ENCODE measurements at regions not wholly inside any gene's neighbourhood (a gene's known extent, or its start where the extent isn't known, plus 50 kb on each side); places are given as distances from the start of the nearest gene placed in this dataset.

DNA sequence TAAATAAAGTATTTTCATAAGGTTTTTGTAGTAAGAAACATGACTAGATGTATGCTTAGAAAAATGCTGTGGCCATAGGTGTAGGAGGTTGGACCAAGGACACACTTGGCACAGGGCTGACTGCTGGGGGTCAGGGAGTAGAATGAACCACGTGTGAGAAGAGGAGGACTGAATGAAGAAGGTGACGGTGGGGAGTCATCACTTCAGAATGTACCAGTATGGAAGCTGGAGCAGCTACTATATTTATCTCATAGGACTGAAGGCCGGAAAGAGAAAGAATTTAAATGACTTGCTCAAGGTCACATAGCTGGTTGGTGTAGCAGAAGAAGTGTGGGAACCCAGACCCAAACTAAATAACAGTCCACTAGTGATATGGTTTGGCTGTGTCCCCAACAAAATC is 79.8 kb upstream of the HAO2 start:
- Histone ChIP-seq H2BK5ac (ENCODE audit: low read depth, low read length, poor library complexity, severe bottlenecking) (no peak overlapping the region), H3K9me3 (ENCODE audit: control insufficient read depth, low read length) (no peaks in the 10 kb centered on the region), H3K36me3 (ENCODE audit: control insufficient read depth in 1 of 2, insufficient read depth in 2 of 2, low read depth in 1 of 2, low read length in 2 of 2) (no peaks in the 10 kb centered on the region), H3K27me3 (ENCODE audit: control insufficient read depth in 1 of 2, insufficient read depth in 1 of 2, low read length in 2 of 2) (no peaks in the 10 kb centered on the region), H2BK12ac (ENCODE audit: low read length in 2 of 2) (no peak overlapping the region), H2BK15ac (ENCODE audit: low read depth, poor library complexity, severe bottlenecking) (no peak overlapping the region), H3K4me3 (ENCODE audit: insufficient read depth in 1 of 2, low read depth in 1 of 2, low read length in 2 of 2) (no peak overlapping the region), H3K18ac (ENCODE audit: low read depth in 1 of 2, low read length in 2 of 2) (no peak overlapping the region), H3K4me1 (ENCODE audit: control insufficient read depth, insufficient read depth, low read depth, low read length) (no peaks in the 10 kb centered on the region), H3K4me2 (ENCODE audit: low read length, poor library complexity, severe bottlenecking) (no peak overlapping the region), H3K27ac (ENCODE audit: low read length, poor library complexity, severe bottlenecking) (no peak overlapping the region), H2AFZ (ENCODE audit: low read depth, low read length) (no peak overlapping the region), H4K91ac (ENCODE audit: low read length) (no peak overlapping the region), H2BK120ac (ENCODE audit: low read depth, low read length) (no peak overlapping the region), H3K23ac (ENCODE audit: low read length in 2 of 2) (no peak overlapping the region), H2AK5ac (ENCODE audit: low read length, severe bottlenecking) (no peak overlapping the region), H3K79me1 (replicated peaks; ENCODE audit: low read length, poor library complexity, severe bottlenecking) (no peaks in the 10 kb centered on the region), H3K14ac (ENCODE audit: low read length in 2 of 2) (no peak overlapping the region), H3K4ac (ENCODE audit: low read depth in 1 of 2, low read length in 2 of 2) (no peak overlapping the region), H3K9ac (ENCODE audit: low read length) (no peak overlapping the region), H4K8ac (ENCODE audit: low read length) (no peak overlapping the region)
- 76% methylated on average over 3 of the region's 3 CpGs for WGBS
- peak; percentile 8 for DNase-seq

DNA sequence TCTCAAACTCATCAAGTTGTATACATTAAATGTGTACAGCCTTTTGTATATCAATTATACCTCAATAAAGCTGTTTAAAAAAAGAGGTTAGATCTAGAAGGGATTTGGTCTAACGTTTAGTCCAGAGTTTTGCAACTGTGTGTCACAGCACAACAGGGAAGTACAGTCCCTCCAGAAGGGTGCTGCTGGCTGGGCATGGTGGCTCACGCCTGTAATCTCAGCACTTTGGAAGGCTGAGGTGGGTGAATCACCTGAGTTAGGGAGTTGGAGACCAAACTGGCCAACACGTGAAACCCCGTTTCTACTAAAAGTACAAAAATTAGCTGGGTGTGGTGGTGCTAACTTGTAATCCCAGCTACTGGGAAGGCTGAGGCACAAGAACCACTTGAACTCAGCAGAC is 78.3 kb upstream of the HAO2 start:
- H4K8ac ChIP-seq (ENCODE audit: low read length) = no peak overlapping the region
- H3K14ac ChIP-seq (ENCODE audit: low read length in 2 of 2) = no peak overlapping the region
- H2AFZ ChIP-seq (ENCODE audit: low read depth, low read length) = no peak overlapping the region
- no peak overlapping the region for H3K9ac ChIP-seq (ENCODE audit: low read length)
- no peaks in the 10 kb centered on the region for H3K9me3 ChIP-seq (ENCODE audit: control insufficient read depth, low read length)
- H3K4ac ChIP-seq (ENCODE audit: low read depth in 1 of 2, low read length in 2 of 2) = no peak overlapping the region
- H3K79me1 ChIP-seq (replicated peaks; ENCODE audit: low read length, poor library complexity, severe bottlenecking) = no peaks in the 10 kb centered on the region
- H3K23ac ChIP-seq (ENCODE audit: low read length in 2 of 2) = no peak overlapping the region
- no peak overlapping the region for H3K4me3 ChIP-seq (ENCODE audit: insufficient read depth in 1 of 2, low read depth in 1 of 2, low read length in 2 of 2)
- H3K36me3 ChIP-seq (ENCODE audit: control insufficient read depth in 1 of 2, insufficient read depth in 2 of 2, low read depth in 1 of 2, low read length in 2 of 2) = no peaks in the 10 kb centered on the region
- no peak overlapping the region for H4K91ac ChIP-seq (ENCODE audit: low read length)
- 83% methylated on average over 4 of the region's 4 CpGs for WGBS
- H3K27ac ChIP-seq (ENCODE audit: low read length, poor library complexity, severe bottlenecking) = no peak overlapping the region
- no peak overlapping the region for H2BK12ac ChIP-seq (ENCODE audit: low read length in 2 of 2)
- no peak overlapping the region for H2BK5ac ChIP-seq (ENCODE audit: low read depth, low read length, poor library complexity, severe bottlenecking)
- DNase-seq = no peak
- no peak overlapping the region for H2BK120ac ChIP-seq (ENCODE audit: low read depth, low read length)
- no peak overlapping the region for H2BK15ac ChIP-seq (ENCODE audit: low read depth, poor library complexity, severe bottlenecking)
- H2AK5ac ChIP-seq (ENCODE audit: low read length, severe bottlenecking) = no peak overlapping the region
- no peak overlapping the region for H3K18ac ChIP-seq (ENCODE audit: low read depth in 1 of 2, low read length in 2 of 2)
- no peaks in the 10 kb centered on the region for H3K27me3 ChIP-seq (ENCODE audit: control insufficient read depth in 1 of 2, insufficient read depth in 1 of 2, low read length in 2 of 2)
- no peak overlapping the region for H3K4me2 ChIP-seq (ENCODE audit: low read length, poor library complexity, severe bottlenecking)
- H3K4me1 ChIP-seq (ENCODE audit: control insufficient read depth, insufficient read depth, low read depth, low read length) = no peaks in the 10 kb centered on the region

DNA sequence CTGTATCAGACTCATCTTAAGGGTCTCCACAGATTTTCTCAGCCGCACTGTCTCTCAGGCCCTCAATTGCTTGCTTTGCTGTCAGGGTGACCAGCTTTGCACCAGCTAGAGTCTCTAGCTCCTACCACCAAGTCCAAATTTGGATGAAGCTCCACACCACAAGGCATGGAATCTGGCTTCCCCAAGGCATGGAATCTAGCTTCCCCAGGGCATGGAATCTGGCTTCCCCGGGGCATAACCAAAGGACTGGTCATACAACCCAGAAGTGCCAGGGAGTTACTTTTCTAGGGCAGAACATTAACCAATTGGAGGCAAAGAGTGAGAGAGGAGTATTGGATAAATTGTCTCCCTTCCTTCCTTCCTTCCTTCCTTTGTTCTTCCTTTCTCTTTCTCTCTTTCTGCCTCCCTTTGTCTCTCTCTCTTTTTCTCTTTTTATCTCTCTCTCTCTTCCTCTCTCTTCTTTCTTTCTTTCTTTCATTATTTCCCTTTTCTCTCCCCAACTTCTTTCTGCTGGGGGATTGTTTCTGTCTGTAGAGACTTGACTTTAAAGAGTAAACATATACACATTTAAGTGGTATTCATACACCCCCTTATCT is 76.9 kb upstream of the HAO2 start:
- H2AFZ ChIP-seq (ENCODE audit: low read depth, low read length) = no peak overlapping the region
- H3K4ac ChIP-seq (ENCODE audit: low read depth in 1 of 2, low read length in 2 of 2) = no peak overlapping the region
- no peak overlapping the region for H3K9ac ChIP-seq (ENCODE audit: low read length)
- H3K14ac ChIP-seq (ENCODE audit: low read length in 2 of 2) = no peak overlapping the region
- no peak overlapping the region for H3K27ac ChIP-seq (ENCODE audit: low read length, poor library complexity, severe bottlenecking)
- H2AK5ac ChIP-seq (ENCODE audit: low read length, severe bottlenecking) = no peak overlapping the region
- H3K79me1 ChIP-seq (replicated peaks; ENCODE audit: low read length, poor library complexity, severe bottlenecking) = no peaks in the 10 kb centered on the region
- peaks cover 0 to 7% of the 10 kb centered on the region in 2 experiments for H3K27me3 ChIP-seq (ENCODE audit: control insufficient read depth in 1 of 2, insufficient read depth in 1 of 2, low read length in 2 of 2)
- no peak overlapping the region for H4K8ac ChIP-seq (ENCODE audit: low read length)
- H3K9me3 ChIP-seq (ENCODE audit: control insufficient read depth, low read length) = no peaks in the 10 kb centered on the region
- H4K91ac ChIP-seq (ENCODE audit: low read length) = no peak overlapping the region
- H3K18ac ChIP-seq (ENCODE audit: low read depth in 1 of 2, low read length in 2 of 2) = no peak overlapping the region
- H3K4me2 ChIP-seq (ENCODE audit: low read length, poor library complexity, severe bottlenecking) = no peak overlapping the region
- no peak overlapping the region for H2BK12ac ChIP-seq (ENCODE audit: low read length in 2 of 2)
- H2BK15ac ChIP-seq (ENCODE audit: low read depth, poor library complexity, severe bottlenecking) = no peak overlapping the region
- H2BK120ac ChIP-seq (ENCODE audit: low read depth, low read length) = no peak overlapping the region
- no peak overlapping the region for H2BK5ac ChIP-seq (ENCODE audit: low read depth, low read length, poor library complexity, severe bottlenecking)
- no peaks in the 10 kb centered on the region for H3K4me1 ChIP-seq (ENCODE audit: control insufficient read depth, insufficient read depth, low read depth, low read length)
- no peak overlapping the region for H3K23ac ChIP-seq (ENCODE audit: low read length in 2 of 2)
- WGBS = 43% methylated on average over 2 of the region's 2 CpGs
- H3K36me3 ChIP-seq (ENCODE audit: control insufficient read depth in 1 of 2, insufficient read depth in 2 of 2, low read depth in 1 of 2, low read length in 2 of 2) = no peaks in the 10 kb centered on the region
- DNase-seq = no peak
- no peak overlapping the region for H3K4me3 ChIP-seq (ENCODE audit: insufficient read depth in 1 of 2, low read depth in 1 of 2, low read length in 2 of 2)

DNA sequence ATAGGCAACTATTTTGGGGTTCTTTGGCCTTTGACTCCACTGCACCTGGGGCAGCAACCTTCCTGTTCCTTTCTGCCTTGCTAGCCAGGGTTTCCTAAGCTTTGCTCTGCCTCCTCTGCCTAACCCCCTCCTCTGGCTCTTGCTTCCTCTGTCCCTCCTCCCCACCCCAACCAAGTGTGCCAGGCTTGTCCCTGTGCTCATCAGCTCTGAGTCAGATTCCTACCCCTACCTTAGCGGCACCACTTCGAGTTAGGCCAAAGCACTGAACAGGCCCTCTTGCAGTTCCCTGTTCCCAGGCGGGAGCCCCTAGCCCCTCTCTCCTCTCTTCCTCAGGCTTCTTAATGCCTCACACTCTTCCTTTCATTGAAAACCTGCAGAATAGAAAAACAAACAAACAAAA is 74.8 kb upstream of the HAO2 start:
- H2AFZ ChIP-seq (ENCODE audit: low read depth, low read length) = no peak overlapping the region
- no peak overlapping the region for H2BK12ac ChIP-seq (ENCODE audit: low read length in 2 of 2)
- 54% methylated on average over 3 of the region's 3 CpGs for WGBS
- peaks cover 4% of the 10 kb centered on the region for H3K4me1 ChIP-seq (ENCODE audit: control insufficient read depth, insufficient read depth, low read depth, low read length)
- peaks cover 0 to 7% of the 10 kb centered on the region in 2 experiments for H3K27me3 ChIP-seq (ENCODE audit: control insufficient read depth in 1 of 2, insufficient read depth in 1 of 2, low read length in 2 of 2)
- H3K9me3 ChIP-seq (ENCODE audit: control insufficient read depth, low read length) = no peaks in the 10 kb centered on the region
- DNase-seq = no peak
- no peak overlapping the region for H2BK15ac ChIP-seq (ENCODE audit: low read depth, poor library complexity, severe bottlenecking)
- no peaks in the 10 kb centered on the region for H3K79me1 ChIP-seq (replicated peaks; ENCODE audit: low read length, poor library complexity, severe bottlenecking)
- no peak overlapping the region for H3K4ac ChIP-seq (ENCODE audit: low read depth in 1 of 2, low read length in 2 of 2)
- H3K23ac ChIP-seq (ENCODE audit: low read length in 2 of 2) = no peak overlapping the region
- no peak overlapping the region for H2BK5ac ChIP-seq (ENCODE audit: low read depth, low read length, poor library complexity, severe bottlenecking)
- H3K4me3 ChIP-seq (ENCODE audit: insufficient read depth in 1 of 2, low read depth in 1 of 2, low read length in 2 of 2) = no peak overlapping the region
- H2AK5ac ChIP-seq (ENCODE audit: low read length, severe bottlenecking) = no peak overlapping the region
- no peak overlapping the region for H2BK120ac ChIP-seq (ENCODE audit: low read depth, low read length)
- no peak overlapping the region for H3K27ac ChIP-seq (ENCODE audit: low read length, poor library complexity, severe bottlenecking)
- H3K4me2 ChIP-seq (ENCODE audit: low read length, poor library complexity, severe bottlenecking) = no peak overlapping the region
- H3K36me3 ChIP-seq (ENCODE audit: control insufficient read depth in 1 of 2, insufficient read depth in 2 of 2, low read depth in 1 of 2, low read length in 2 of 2) = no peaks in the 10 kb centered on the region
- peak overlapping the region in 1 of 2 experiments; percentile 11 for H3K18ac ChIP-seq (ENCODE audit: low read depth in 1 of 2, low read length in 2 of 2)
- H4K91ac ChIP-seq (ENCODE audit: low read length) = no peak overlapping the region
- no peak overlapping the region for H4K8ac ChIP-seq (ENCODE audit: low read length)
- H3K9ac ChIP-seq (ENCODE audit: low read length) = no peak overlapping the region
- H3K14ac ChIP-seq (ENCODE audit: low read length in 2 of 2) = no peak overlapping the region

All from mesenchymal stem cell (in vitro differentiated cells and primary cell).